ENCODE measurements at regions not wholly inside any gene's neighbourhood (a gene's known extent, or its start where the extent isn't known, plus 50 kb on each side); places are given as distances from the start of the nearest gene placed in this dataset.

DNA sequence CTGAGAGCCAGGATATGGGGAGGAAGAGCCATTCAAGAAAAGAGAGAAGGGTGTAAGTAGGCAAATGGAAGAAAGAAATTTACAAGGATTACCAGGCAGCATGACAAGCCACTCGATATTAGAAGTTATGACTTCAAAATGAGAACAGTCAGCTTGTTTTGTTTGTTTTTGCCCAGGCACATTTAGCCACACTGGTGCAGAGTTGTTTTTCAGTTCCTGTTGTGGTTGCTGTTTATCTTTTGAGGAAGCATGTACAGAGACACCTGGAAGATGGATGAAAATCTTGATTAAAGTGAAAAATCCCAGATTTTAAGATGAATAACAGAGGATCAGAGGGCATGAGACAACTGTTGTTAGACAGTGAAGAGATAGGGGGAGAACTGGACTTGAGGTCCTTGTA is 199.1 kb downstream of the MTRR start:
- TF ChIP-seq POLR2A (IDR thresholded peaks at IDR 0.05), result no peak
- TF ChIP-seq, protein P1, sequence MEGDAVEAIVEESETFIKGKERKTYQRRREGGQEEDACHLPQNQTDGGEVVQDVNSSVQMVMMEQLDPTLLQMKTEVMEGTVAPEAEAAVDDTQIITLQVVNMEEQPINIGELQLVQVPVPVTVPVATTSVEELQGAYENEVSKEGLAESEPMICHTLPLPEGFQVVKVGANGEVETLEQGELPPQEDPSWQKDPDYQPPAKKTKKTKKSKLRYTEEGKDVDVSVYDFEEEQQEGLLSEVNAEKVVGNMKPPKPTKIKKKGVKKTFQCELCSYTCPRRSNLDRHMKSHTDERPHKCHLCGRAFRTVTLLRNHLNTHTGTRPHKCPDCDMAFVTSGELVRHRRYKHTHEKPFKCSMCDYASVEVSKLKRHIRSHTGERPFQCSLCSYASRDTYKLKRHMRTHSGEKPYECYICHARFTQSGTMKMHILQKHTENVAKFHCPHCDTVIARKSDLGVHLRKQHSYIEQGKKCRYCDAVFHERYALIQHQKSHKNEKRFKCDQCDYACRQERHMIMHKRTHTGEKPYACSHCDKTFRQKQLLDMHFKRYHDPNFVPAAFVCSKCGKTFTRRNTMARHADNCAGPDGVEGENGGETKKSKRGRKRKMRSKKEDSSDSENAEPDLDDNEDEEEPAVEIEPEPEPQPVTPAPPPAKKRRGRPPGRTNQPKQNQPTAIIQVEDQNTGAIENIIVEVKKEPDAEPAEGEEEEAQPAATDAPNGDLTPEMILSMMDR (IDR thresholded peaks at IDR 0.05), result no peak
- WGBS, 2 donors (ENCODE audit: low coverage in 1 of 2), result 45 to 50% methylated on average over 1 of the region's 1 CpG
- no peak overlapping the region for H3K27ac ChIP-seq
- no peaks in the 10 kb centered on the region for H3K36me3 ChIP-seq
- in situ Hi-C loops (cut with MboI; ENCODE audit: low pct_ligation_motif_present in 1 of 4, low pct_unique_long_range_greater_than_20kb in 1 of 4, low sequenced_read_pairs in 3 of 4), result no loop called here
- intact Hi-C loops (cut with DNase I; ENCODE audit: low total_unique reads), result no loop called here
- no peak for DNase-seq
- no peaks in the 10 kb centered on the region for H3K4me1 ChIP-seq
- no peaks in the 10 kb centered on the region for H3K9me3 ChIP-seq
- no peaks in the 10 kb centered on the region for H3K27me3 ChIP-seq
- no peak overlapping the region for H3K4me3 ChIP-seq

DNA sequence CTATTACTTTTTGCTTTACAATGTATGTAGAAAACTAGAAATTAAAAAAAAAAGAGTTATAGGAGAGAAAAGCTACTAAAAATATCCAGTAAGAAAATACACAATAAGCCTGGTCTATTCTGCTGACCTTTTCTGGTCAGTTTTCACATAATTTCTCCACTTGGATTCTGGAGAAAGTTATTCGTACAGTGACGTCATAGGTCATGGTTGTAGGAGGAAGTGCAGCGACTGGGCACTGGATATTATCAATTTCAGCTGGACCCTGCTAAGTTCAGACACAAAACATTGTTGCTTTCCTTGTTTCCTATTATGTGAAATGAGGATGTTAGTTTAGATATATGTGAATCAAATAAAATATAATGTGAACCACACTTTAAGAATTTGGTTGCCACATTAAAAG is 201.2 kb downstream of the MTRR start:
- no peaks in the 10 kb centered on the region for H3K9me3 ChIP-seq
- no peak overlapping the region for H3K4me3 ChIP-seq
- no peaks in the 10 kb centered on the region for H3K27me3 ChIP-seq
- no peak for DNase-seq
- no peaks in the 10 kb centered on the region for H3K36me3 ChIP-seq
- TF ChIP-seq EP300 (IDR thresholded peaks at IDR 0.05; ENCODE audit: low read depth) (no peak), POLR2A (IDR thresholded peaks at IDR 0.05) (no peak), POLR2AphosphoS5 (IDR thresholded peaks at IDR 0.05) (no peak)
- TF ChIP-seq, protein P1 (IDR thresholded peaks at IDR 0.05), result no peak
- intact Hi-C loops (cut with DNase I; ENCODE audit: low total_unique reads), result no loop called here
- no peak overlapping the region for H3K27ac ChIP-seq
- WGBS, 2 donors (ENCODE audit: low coverage in 1 of 2), result 66 to 67% methylated on average over 1 to 3 of the region's 3 CpGs
- H3K4me1 ChIP-seq, result no peaks in the 10 kb centered on the region
- in situ Hi-C loops (cut with MboI; ENCODE audit: low pct_ligation_motif_present in 1 of 4, low pct_unique_long_range_greater_than_20kb in 1 of 4, low sequenced_read_pairs in 3 of 4), result no loop called here

DNA sequence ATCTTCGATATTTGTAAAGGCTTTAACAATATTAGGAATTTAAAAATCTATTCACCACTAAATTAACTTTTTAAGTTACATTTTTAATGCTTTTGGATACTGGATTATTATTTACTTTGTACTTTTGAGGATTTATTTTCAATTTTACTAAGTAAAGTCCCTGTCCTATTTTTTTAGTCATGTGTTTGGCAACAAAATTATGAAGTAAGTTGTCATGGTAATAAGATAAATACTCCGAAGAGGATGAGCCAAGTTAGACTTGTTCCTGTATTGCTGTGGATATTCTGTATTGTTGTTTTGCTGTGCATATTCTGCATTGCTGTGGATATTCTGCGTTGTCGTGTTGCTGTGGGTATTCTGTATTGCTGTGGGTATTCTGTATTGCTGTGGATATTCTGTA is 210.1 kb downstream of the MTRR start:
- no peak overlapping the region for H3K4me3 ChIP-seq
- H3K27ac ChIP-seq, result no peak overlapping the region
- H3K27me3 ChIP-seq, result no peaks in the 10 kb centered on the region
- no peaks in the 10 kb centered on the region for H3K9me3 ChIP-seq
- intact Hi-C loops (cut with DNase I; ENCODE audit: low total_unique reads), result no loop called here
- in situ Hi-C loops (cut with MboI; ENCODE audit: low pct_ligation_motif_present in 1 of 4, low pct_unique_long_range_greater_than_20kb in 1 of 4, low sequenced_read_pairs in 3 of 4), result no loop called here
- no peaks in the 10 kb centered on the region for H3K4me1 ChIP-seq
- TF ChIP-seq, protein P1 (IDR thresholded peaks at IDR 0.05), result no peak
- no peak for TF ChIP-seq EP300 (IDR thresholded peaks at IDR 0.05; ENCODE audit: low read depth)
- TF ChIP-seq POLR2A (IDR thresholded peaks at IDR 0.05), result no peak
- DNase-seq, result no peak
- WGBS, 2 donors (ENCODE audit: low coverage in 1 of 2), result 76 to 82% methylated on average over 4 of the region's 4 CpGs
- no peaks in the 10 kb centered on the region for H3K36me3 ChIP-seq

DNA sequence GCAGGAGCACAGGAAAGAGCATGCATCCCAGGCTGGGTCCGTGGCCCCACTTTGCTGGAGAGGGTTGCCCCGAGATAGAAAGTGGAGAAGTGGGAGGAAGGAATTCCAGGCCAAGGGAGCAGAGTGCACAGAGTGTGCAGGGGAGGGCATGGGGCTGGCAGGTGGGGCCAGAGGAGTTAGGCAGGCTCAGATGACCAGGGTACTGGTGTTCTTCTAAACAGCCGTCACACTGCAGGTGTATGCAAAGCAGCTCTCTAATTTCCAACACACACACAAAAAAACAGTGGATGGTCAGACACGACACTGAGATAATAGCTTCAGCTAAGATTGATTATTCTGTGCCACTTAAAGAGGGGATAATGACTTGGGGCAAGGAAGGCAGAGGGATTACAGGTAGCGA is 212.2 kb downstream of the MTRR start:
- intact Hi-C loops (cut with DNase I; ENCODE audit: low total_unique reads) (no loop called here), in situ Hi-C loops (cut with MboI; ENCODE audit: low pct_ligation_motif_present in 1 of 4, low pct_unique_long_range_greater_than_20kb in 1 of 4, low sequenced_read_pairs in 3 of 4) (no loop called here)

More for the DNA sequence above, 212.2 kb downstream of the MTRR start:
- no peaks in the 10 kb centered on the region for H3K4me1 ChIP-seq
- DNase-seq, result no peak
- no peak overlapping the region for H3K27ac ChIP-seq
- H3K27me3 ChIP-seq, result no peaks in the 10 kb centered on the region
- no peaks in the 10 kb centered on the region for H3K36me3 ChIP-seq
- H3K4me3 ChIP-seq, result no peak overlapping the region
- TF ChIP-seq POLR2AphosphoS5 (IDR thresholded peaks at IDR 0.05) (no peak), POLR2A (IDR thresholded peaks at IDR 0.05) (no peak), EP300 (IDR thresholded peaks at IDR 0.05; ENCODE audit: low read depth) (no peak)
- TF ChIP-seq, protein P1 (IDR thresholded peaks at IDR 0.05), result no peak
- H3K9me3 ChIP-seq, result no peaks in the 10 kb centered on the region
- 42 to 51% methylated on average over 3 to 5 of the region's 5 CpGs for WGBS, 2 donors (ENCODE audit: low coverage in 1 of 2)

Data from transverse colon (tissue), 4 donors.